Stomach (tissue), 4 donors: ENCODE measurements at regions not wholly inside any gene's neighbourhood (a gene's known extent, or its start where the extent isn't known, plus 50 kb on each side); places are given as distances from the start of the nearest gene placed in this dataset.

Experiments used
- EP300 ChIP-seq: sonication (generic); formaldehyde crosslinking; IDR thresholded peaks from one replicate; pipeline ENCODE4 v1.6.1; 2017; ENCODE audit warnings: antibody characterized with exemption
- POLR2A ChIP-seq, 4 donors: fragments of 450-650 bp; IDR thresholded peaks; one replicate each; pipeline ENCODE4 v1.6.1; 2016; ENCODE audit warnings: antibody characterized with exemption in 4 of 4, control low read depth in 2 of 4, mild to moderate bottlenecking in 1 of 4, moderate library complexity in 1 of 4
- POLR2AphosphoS5 ChIP-seq, 3 donors: sonication (generic); formaldehyde crosslinking; IDR thresholded peaks; one replicate each; pipeline ENCODE4 v1.6.1; 2016; ENCODE audit warnings: antibody characterized with exemption in 3 of 3
- TF ChIP-seq, protein P1 (sequence below), 7 experiments: fragments of 450-650 bp in 4 of 7; fragments of 200-600 bp in 3 of 7; sonication (generic) in 3 of 7; IDR thresholded peaks; one replicate each; pipeline ENCODE4 v1.5.1; 2016 to 2019; ENCODE audit warnings: antibody characterized with exemption in 7 of 7, control low read depth in 2 of 7, mild to moderate bottlenecking in 1 of 7

GRCh38 chr3:14282706-14283075 is 104.1 kb downstream of the LSM3 start:
- TF ChIP-seq, protein P1, sequence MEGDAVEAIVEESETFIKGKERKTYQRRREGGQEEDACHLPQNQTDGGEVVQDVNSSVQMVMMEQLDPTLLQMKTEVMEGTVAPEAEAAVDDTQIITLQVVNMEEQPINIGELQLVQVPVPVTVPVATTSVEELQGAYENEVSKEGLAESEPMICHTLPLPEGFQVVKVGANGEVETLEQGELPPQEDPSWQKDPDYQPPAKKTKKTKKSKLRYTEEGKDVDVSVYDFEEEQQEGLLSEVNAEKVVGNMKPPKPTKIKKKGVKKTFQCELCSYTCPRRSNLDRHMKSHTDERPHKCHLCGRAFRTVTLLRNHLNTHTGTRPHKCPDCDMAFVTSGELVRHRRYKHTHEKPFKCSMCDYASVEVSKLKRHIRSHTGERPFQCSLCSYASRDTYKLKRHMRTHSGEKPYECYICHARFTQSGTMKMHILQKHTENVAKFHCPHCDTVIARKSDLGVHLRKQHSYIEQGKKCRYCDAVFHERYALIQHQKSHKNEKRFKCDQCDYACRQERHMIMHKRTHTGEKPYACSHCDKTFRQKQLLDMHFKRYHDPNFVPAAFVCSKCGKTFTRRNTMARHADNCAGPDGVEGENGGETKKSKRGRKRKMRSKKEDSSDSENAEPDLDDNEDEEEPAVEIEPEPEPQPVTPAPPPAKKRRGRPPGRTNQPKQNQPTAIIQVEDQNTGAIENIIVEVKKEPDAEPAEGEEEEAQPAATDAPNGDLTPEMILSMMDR (IDR thresholded peaks at IDR 0.05), result no peak
- TF ChIP-seq POLR2AphosphoS5 (IDR thresholded peaks at IDR 0.05), result no peak
- no peak for TF ChIP-seq POLR2A (IDR thresholded peaks at IDR 0.05)
- no peak for TF ChIP-seq EP300
